ENCODE measurements at regions not wholly inside any gene's neighbourhood (a gene's known extent, or its start where the extent isn't known, plus 50 kb on each side); places are given as distances from the start of the nearest gene placed in this dataset.

GRCh38 chr5:167155387-167156005 is 1135.9 kb upstream of the WWC1 start:
- TF ChIP-seq CTCF (IDR thresholded peaks at IDR 0.05; ENCODE audit: low read length) (no peak), EZH2 (IDR thresholded peaks at IDR 0.05; ENCODE audit: borderline replicate concordance, low read length) (no peak)
